K562 (cell line): ENCODE measurements at regions not wholly inside any gene's neighbourhood (a gene's known extent, or its start where the extent isn't known, plus 50 kb on each side); places are given as distances from the start of the nearest gene placed in this dataset.

Experiments used
- ATAC-seq: fragments of 200-7000 bp; cut with Tn5 transposase; 3 replicates; pipeline ENCODE4 v1.9.1; 2020; ENCODE audit warnings: moderate library complexity
- BruUV-seq: library from RNA; stranded (reverse); fragments of 400-500 nt; replicated peaks from 2 replicates; lab custom pipeline; 2021; lab: Mats Ljungman, UMichigan
- CTCF ChIA-PET: fragments of 300-600 bp; formaldehyde crosslinking; extraction: SDS; loops from one replicate; lab custom pipeline; 2021; ENCODE audit warnings: low intra/inter-chr PET ratio; lab: Yijun Ruan, JAX
- POLR2A ChIA-PET: fragments of 300-600, 350-650 bp; sonication (Branson Sonifier 250); formaldehyde crosslinking; extraction: SDS; loops from one replicate; lab custom pipeline; 2021; ENCODE audit warnings: antibody characterized with exemption, inconsistent platforms; lab: Yijun Ruan, JAX
- DNase-seq, 4 experiments: peaks; one replicate each; pipeline versions ENCODE4 v3.0.0 to v3.0.0-alpha.2; 2011 to 2018; ENCODE audit warnings: low spot score in 3 of 4, mixed read lengths in 3 of 4; ENCODE audit errors: extremely low read depth in 1 of 4
- FAIRE-seq: peaks from 2 replicates; lab custom pipeline; 2011; peaks lifted over from hg19 to GRCh38; lab: Jason Lieb, UNC
- H2AFZ ChIP-seq: 2 replicates; pipeline ENCODE4 v1.6.0; 2011; ENCODE audit warnings: low read depth, low read length, control low read depth, inconsistent platforms
- H3K27ac ChIP-seq: fragments of 200-600 bp; 3 replicates; pipeline ENCODE4 v1.8.0; 2011; ENCODE audit warnings: low read depth, mild to moderate bottlenecking, control low read depth, inconsistent platforms, low read length, moderate library complexity, mixed read lengths; ENCODE audit errors: extremely low read depth
- H3K27me3 ChIP-seq, 2 experiments: fragments of 300-600 bp in 1 of 2; 2 replicates in 1 of 2; 3 replicates in 1 of 2; pipeline versions ENCODE4 v1.6.0 to v1.8.0; 2011; ENCODE audit warnings: inconsistent platforms in 2 of 2, low read length in 2 of 2, mild to moderate bottlenecking in 1 of 2, mixed read lengths in 1 of 2, moderate library complexity in 1 of 2; ENCODE audit not compliant: control insufficient read depth in 2 of 2, insufficient read depth in 2 of 2
- H3K36me3 ChIP-seq: fragments of 300-600 bp; 3 replicates; pipeline ENCODE4 v1.8.0; 2011; ENCODE audit warnings: mild to moderate bottlenecking, low read length, inconsistent platforms; ENCODE audit not compliant: control insufficient read depth, insufficient read depth
- H3K4me1 ChIP-seq, 2 experiments: fragments of 200-600 bp in 1 of 2; replicated peaks in 1 of 2; 2 replicates in 1 of 2; 3 replicates in 1 of 2; pipeline versions ENCODE4 v1.5.1 to v1.8.0; 2011; ENCODE audit warnings: inconsistent platforms in 2 of 2, low read length in 2 of 2, mild to moderate bottlenecking in 1 of 2, mixed read lengths in 1 of 2, moderate library complexity in 1 of 2; ENCODE audit not compliant: control insufficient read depth in 2 of 2, insufficient read depth in 2 of 2
- H3K4me2 ChIP-seq: 2 replicates; pipeline ENCODE4 v1.6.1; 2011; ENCODE audit warnings: low read length, control low read depth, inconsistent platforms, mixed read lengths; ENCODE audit not compliant: insufficient read depth
- H3K4me3 ChIP-seq: fragments of 200-600 bp; sonication (generic), shearing (Covaris generic); 2 replicates; pipeline ENCODE4 v1.5.1; 2016; ENCODE audit warnings: control low read depth, inconsistent platforms
- H3K79me2 ChIP-seq: fragments of 200-600 bp; 3 replicates; pipeline ENCODE4 v1.8.0; 2011; ENCODE audit warnings: low read length, inconsistent platforms; ENCODE audit not compliant: control insufficient read depth, insufficient read depth
- H3K9ac ChIP-seq, 2 experiments: 2 replicates each; pipeline versions ENCODE4 v1.6.0 to v1.6.1; 2011; ENCODE audit warnings: low read depth in 2 of 2, low read length in 2 of 2, control low read depth in 1 of 2, inconsistent platforms in 1 of 2, mild to moderate bottlenecking in 1 of 2, mixed read lengths in 1 of 2; ENCODE audit not compliant: insufficient read depth in 1 of 2
- H3K9me1 ChIP-seq: one replicate; pipeline ENCODE4 v1.6.0; 2011; ENCODE audit warnings: inconsistent platforms, mild to moderate bottlenecking, low read length, moderate library complexity; ENCODE audit not compliant: control insufficient read depth, insufficient read depth
- H3K9me3 ChIP-seq: replicated peaks from 2 replicates; pipeline ENCODE4 v1.5.1; 2011; ENCODE audit warnings: low read depth, low read length, inconsistent platforms; ENCODE audit not compliant: control insufficient read depth, insufficient read depth
- H4K20me1 ChIP-seq: replicated peaks from 2 replicates; pipeline ENCODE4 v1.6.1; 2011; ENCODE audit warnings: low read length, inconsistent platforms, mixed read lengths; ENCODE audit not compliant: control insufficient read depth, insufficient read depth
- ATF4 ChIP-seq: fragments of 450-650 bp; formaldehyde crosslinking; IDR thresholded peaks from 2 replicates; pipeline ENCODE4 v1.4.0; 2022; ENCODE audit warnings: mild to moderate bottlenecking, moderate library complexity
- DNMT1 ChIP-seq: fragments of 450-650 bp; IDR thresholded peaks from 2 replicates; pipeline ENCODE4 v1.6.1; 2016; ENCODE audit warnings: antibody characterized with exemption, mild to moderate bottlenecking
- GTF2A2 ChIP-seq: IDR thresholded peaks from 2 replicates; pipeline ENCODE4 v1.6.1; 2016; ENCODE audit warnings: mild to moderate bottlenecking, missing genetic modification characterization, missing compliant biosample characterization
- HDAC2 ChIP-seq: fragments of 450-650 bp; IDR thresholded peaks from 2 replicates; pipeline ENCODE4 v1.6.1; 2016; ENCODE audit warnings: mild to moderate bottlenecking
- KAT8 ChIP-seq: fragments of 450-650 bp; IDR thresholded peaks from 2 replicates; pipeline ENCODE4 v1.6.1; 2016; ENCODE audit warnings: low read depth, mild to moderate bottlenecking
- KLF1 ChIP-seq: fragments of 450-650 bp; IDR thresholded peaks from 2 replicates; pipeline ENCODE4 v1.6.1; 2016; ENCODE audit warnings: missing genetic modification characterization, missing compliant biosample characterization
- MAFF ChIP-seq: IDR thresholded peaks from 2 replicates; pipeline ENCODE4 v1.6.1; 2012; ENCODE audit warnings: low read length, improper control_type of control experiment
- ZNF146 ChIP-seq: IDR thresholded peaks from one replicate; pipeline ENCODE4 v1.6.1; 2018; ENCODE audit warnings: missing compliant biosample characterization; ENCODE audit not compliant: unreplicated experiment
- ZNF212 ChIP-seq: fragments of 450-650 bp; formaldehyde crosslinking; IDR thresholded peaks from 2 replicates; pipeline ENCODE4 v1.4.0; 2020; ENCODE audit warnings: mild to moderate bottlenecking
- ZNF444 ChIP-seq: fragments of 250-450 bp; sonication (Bioruptor Pico); IDR thresholded peaks from 2 replicates; pipeline ENCODE4 v1.4.0; 2020; ENCODE audit warnings: mild to moderate bottlenecking, moderate library complexity
- WGBS: fragments of 100-300 bp; shearing (Covaris generic); methylation state at CpG from one replicate; pipeline ENCODE4 v1.1.6; 2016; ENCODE audit warnings: low coverage, mixed read lengths; ENCODE audit not compliant: insufficient coverage; ENCODE audit errors: missing lambda C conversion rate; 5-methylcytosine and 5-hydroxymethylcytosine counted together
- in situ Hi-C: fragments of 300-500 bp; cut with MboI; formaldehyde crosslinking; loops from 4 replicates; pipeline ENCODE4 v1.15.0; 2018; ENCODE audit warnings: inconsistent platforms, mixed read lengths
- intact Hi-C: fragments of 100-400 bp; cut with micrococcal nuclease; formaldehyde crosslinking; loops from 2 replicates; pipeline ENCODE4 v1.14.2; 2022
- TF ChIP-seq, protein P1 (sequence below): conservative IDR thresholded peaks from 2 replicates; pipeline ENCODE4 v1.6.1; 2011; ENCODE audit warnings: low read depth, mild to moderate bottlenecking, low read length; ENCODE audit not compliant: control insufficient read depth
- TF ChIP-seq, protein P2 (sequence below): IDR thresholded peaks from 3 replicates; pipeline ENCODE4 v1.6.1; 2011; ENCODE audit warnings: borderline replicate concordance, mild to moderate bottlenecking, moderate library complexity; ENCODE audit not compliant: insufficient read length; ENCODE audit errors: extremely low read depth

DNA sequence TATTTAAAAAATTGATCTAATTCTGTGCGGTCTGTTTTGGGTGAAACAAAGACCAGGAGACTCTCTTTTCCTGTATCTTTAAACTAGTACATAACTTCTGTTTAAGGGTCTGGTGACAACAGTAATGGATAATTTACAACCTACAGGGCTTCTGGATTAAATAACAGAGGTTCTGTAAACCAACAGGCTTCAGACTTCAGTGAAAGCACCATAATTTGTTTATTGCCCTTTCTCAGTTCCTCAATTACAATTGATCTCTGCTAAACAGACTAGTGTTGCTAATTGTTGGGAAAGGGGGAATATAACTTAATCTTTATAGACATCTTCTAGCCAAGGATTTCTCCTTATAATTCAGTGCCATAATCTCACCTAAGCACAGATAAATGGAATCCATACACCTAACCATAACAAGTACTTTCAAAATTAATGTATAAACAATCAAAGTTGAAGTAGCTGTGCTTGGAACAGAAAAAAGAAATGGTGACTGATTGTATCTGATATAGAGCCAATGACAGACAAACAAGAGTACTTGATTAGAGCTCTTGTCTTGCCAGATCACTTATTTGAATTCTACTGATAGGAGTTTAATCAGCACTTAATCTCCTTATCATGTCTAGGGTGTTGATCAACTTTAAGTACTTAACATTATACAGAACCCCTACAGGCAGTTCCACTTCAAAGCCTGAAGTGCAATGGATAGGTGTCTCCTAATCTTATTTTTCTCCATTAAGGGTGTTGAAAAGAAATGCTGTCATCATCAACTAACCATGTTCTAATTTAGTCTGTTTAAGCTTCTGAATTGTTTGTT lies 536.0 kb downstream of the NR2F1-AS1 start:
- Histone ChIP-seq H3K79me2 (no peaks in the 10 kb centered on the region), H4K20me1 (no peaks in the 10 kb centered on the region), H3K27me3 (no peaks in the 10 kb centered on the region), H3K4me3 (no peak overlapping the region), H3K27ac (no peak overlapping the region), H2AFZ (no peak overlapping the region), H3K9ac (no peak overlapping the region), H3K9me1 (no peaks in the 10 kb centered on the region), H3K4me1 (no peaks in the 10 kb centered on the region), H3K36me3 (no peaks in the 10 kb centered on the region), H3K4me2 (no peak overlapping the region), H3K9me3 (no peaks in the 10 kb centered on the region)
- in situ Hi-C loops (no loop called here), intact Hi-C loops (no loop called here)
- no TSS peak for BruUV-seq
- no peak for DNase-seq
- FAIRE-seq = no peak
- 0% methylated on average over 1 of the region's 1 CpG for WGBS
- ChIA-PET CTCF (no interaction called here), POLR2A (no interaction called here)
- no peak for ATAC-seq
- TF ChIP-seq, protein P1, sequence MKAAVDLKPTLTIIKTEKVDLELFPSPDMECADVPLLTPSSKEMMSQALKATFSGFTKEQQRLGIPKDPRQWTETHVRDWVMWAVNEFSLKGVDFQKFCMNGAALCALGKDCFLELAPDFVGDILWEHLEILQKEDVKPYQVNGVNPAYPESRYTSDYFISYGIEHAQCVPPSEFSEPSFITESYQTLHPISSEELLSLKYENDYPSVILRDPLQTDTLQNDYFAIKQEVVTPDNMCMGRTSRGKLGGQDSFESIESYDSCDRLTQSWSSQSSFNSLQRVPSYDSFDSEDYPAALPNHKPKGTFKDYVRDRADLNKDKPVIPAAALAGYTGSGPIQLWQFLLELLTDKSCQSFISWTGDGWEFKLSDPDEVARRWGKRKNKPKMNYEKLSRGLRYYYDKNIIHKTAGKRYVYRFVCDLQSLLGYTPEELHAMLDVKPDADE = no peak
- TF ChIP-seq DNMT1 (no peak), KLF1 (tag) (no peak), KAT8 (no peak), GTF2A2 (tag) (no peak), ZNF212 (CRISPR knock-in tag) (no peak), MAFF (no peak), HDAC2 (no peak), ZNF146 (no peak), ZNF444 (CRISPR knock-in tag) (no peak), ATF4 (CRISPR knock-in tag) (no peak)
- TF ChIP-seq, protein P2, sequence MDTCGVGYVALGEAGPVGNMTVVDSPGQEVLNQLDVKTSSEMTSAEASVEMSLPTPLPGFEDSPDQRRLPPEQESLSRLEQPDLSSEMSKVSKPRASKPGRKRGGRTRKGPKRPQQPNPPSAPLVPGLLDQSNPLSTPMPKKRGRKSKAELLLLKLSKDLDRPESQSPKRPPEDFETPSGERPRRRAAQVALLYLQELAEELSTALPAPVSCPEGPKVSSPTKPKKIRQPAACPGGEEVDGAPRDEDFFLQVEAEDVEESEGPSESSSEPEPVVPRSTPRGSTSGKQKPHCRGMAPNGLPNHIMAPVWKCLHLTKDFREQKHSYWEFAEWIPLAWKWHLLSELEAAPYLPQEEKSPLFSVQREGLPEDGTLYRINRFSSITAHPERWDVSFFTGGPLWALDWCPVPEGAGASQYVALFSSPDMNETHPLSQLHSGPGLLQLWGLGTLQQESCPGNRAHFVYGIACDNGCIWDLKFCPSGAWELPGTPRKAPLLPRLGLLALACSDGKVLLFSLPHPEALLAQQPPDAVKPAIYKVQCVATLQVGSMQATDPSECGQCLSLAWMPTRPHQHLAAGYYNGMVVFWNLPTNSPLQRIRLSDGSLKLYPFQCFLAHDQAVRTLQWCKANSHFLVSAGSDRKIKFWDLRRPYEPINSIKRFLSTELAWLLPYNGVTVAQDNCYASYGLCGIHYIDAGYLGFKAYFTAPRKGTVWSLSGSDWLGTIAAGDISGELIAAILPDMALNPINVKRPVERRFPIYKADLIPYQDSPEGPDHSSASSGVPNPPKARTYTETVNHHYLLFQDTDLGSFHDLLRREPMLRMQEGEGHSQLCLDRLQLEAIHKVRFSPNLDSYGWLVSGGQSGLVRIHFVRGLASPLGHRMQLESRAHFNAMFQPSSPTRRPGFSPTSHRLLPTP = no peak
